ENCODE measurements at regions not wholly inside any gene's neighbourhood (a gene's known extent, or its start where the extent isn't known, plus 50 kb on each side); places are given as distances from the start of the nearest gene placed in this dataset.

DNA sequence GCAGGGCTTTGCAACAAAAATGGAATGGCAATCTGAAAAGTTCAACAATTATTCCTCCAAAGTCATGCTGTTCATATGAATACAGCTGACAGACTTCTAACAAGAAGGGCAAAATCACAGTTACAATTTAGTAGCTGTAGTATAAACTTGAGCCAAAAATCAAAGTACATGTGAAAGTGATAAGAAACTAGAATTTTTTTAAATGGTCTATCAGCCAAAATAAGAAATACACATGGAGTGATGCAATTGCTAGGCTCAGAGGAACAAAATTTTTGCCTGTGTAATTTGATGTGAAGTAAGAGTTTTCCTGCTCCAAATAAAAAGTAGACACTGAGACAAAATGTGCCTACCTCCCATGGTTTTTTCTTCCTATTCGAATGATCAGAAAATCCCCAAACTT lies 167.7 kb upstream of the CDKN3 start:
- ATAC-seq (no peak), DNase-seq (no peak), FAIRE-seq (no peak)
- H3K9me3 ChIP-seq, result no peaks in the 10 kb centered on the region
- H3K27me3 ChIP-seq, result no peaks in the 10 kb centered on the region
- H3K4me3 ChIP-seq, result no peak overlapping the region
- H3K36me3 ChIP-seq, result no peaks in the 10 kb centered on the region
- H3K27ac ChIP-seq, result no peak overlapping the region
- intact Hi-C loops (cut with DNase I), result no loop called here
- TF ChIP-seq, protein P1, sequence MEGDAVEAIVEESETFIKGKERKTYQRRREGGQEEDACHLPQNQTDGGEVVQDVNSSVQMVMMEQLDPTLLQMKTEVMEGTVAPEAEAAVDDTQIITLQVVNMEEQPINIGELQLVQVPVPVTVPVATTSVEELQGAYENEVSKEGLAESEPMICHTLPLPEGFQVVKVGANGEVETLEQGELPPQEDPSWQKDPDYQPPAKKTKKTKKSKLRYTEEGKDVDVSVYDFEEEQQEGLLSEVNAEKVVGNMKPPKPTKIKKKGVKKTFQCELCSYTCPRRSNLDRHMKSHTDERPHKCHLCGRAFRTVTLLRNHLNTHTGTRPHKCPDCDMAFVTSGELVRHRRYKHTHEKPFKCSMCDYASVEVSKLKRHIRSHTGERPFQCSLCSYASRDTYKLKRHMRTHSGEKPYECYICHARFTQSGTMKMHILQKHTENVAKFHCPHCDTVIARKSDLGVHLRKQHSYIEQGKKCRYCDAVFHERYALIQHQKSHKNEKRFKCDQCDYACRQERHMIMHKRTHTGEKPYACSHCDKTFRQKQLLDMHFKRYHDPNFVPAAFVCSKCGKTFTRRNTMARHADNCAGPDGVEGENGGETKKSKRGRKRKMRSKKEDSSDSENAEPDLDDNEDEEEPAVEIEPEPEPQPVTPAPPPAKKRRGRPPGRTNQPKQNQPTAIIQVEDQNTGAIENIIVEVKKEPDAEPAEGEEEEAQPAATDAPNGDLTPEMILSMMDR (IDR thresholded peaks at IDR 0.05), result no peak
- 81 to 95% methylated on average over 1 of the region's 1 CpG for WGBS, 2 donors
- peaks cover 0 to 5% (median 0%) of the 10 kb centered on the region in 3 donors for H3K4me1 ChIP-seq

GRCh38 chr14:54230645-54231044 lies 166.2 kb upstream of the CDKN3 start:
- FAIRE-seq (no peak), DNase-seq (no peak), ATAC-seq (no peak)
- WGBS, 2 donors, result 88 to 93% methylated on average over 1 of the region's 1 CpG
- H3K9me3 ChIP-seq, result no peaks in the 10 kb centered on the region
- no peak overlapping the region for H3K27ac ChIP-seq
- H3K4me3 ChIP-seq, result no peak overlapping the region
- peaks cover 0 to 1% (median 0%) of the 10 kb centered on the region in 3 donors for H3K4me1 ChIP-seq
- intact Hi-C loops (cut with DNase I), result no loop called here
- H3K27me3 ChIP-seq, result no peaks in the 10 kb centered on the region
- TF ChIP-seq, protein P1 (IDR thresholded peaks at IDR 0.05), result no peak
- no peaks in the 10 kb centered on the region for H3K36me3 ChIP-seq

- Histone ChIP-seq H3K4me3 (no peak overlapping the region), H3K27me3 (no peaks in the 10 kb centered on the region), H3K9me3 (no peaks in the 10 kb centered on the region), H3K4me1 (no peaks in the 10 kb centered on the region), H3K36me3 (no peaks in the 10 kb centered on the region), H3K27ac (no peak overlapping the region)
- FAIRE-seq, result no peak
- TF ChIP-seq, protein P1 (IDR thresholded peaks at IDR 0.05), result no peak
- no peak for DNase-seq
- intact Hi-C loops (cut with DNase I), result no loop called here
- no peak for ATAC-seq
Observed at GRCh38 chr14:54232735-54233134, 164.1 kb upstream of the CDKN3 start.

DNA sequence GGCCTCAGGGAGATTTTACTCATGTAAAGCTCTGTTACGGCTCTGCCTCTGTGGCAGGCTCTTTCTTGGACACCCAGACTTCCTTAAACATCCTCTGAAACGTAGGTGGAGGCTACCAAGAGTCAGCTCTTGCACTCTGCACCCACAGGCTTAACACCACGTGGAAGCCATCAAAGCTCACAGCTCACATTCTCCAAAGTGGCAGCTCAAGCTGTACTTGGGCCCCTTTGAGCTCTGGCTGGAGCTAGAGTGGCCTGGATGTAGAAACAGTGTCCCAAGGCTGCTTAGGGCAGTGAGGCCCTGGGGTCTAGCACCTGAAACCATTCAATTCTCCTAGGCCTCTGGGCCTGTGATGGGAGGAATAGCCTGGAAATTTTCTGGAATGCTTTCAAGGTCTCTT lies 155.3 kb upstream of the CDKN3 start:
- H3K27me3 ChIP-seq, result no peaks in the 10 kb centered on the region
- no peak for FAIRE-seq
- 67% methylated on average over 3 of the region's 3 CpGs for WGBS, 2 donors

DNA sequence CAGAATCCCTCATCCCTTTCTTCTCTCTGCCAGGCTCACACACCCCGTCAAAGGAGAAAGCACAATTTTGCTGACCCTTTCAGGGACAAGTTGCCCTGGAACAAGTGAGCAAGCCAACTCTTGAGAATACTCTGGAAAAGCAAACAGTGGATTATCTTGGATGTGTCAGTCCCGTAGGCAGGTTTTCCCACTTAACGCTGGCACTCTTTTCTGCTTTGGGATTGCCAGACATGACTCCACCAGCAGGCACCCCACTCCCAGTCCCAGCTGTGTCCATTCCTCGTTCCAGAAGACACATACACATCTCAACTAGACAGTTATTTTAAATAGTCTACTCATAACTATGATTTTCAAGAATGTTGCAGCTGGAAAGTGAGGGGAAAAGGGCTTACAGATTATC lies 145.5 kb upstream of the CDKN3 start:
- Histone ChIP-seq H3K4me1 (no peaks in the 10 kb centered on the region), H3K4me3 (no peak overlapping the region), H3K9me3 (no peaks in the 10 kb centered on the region), H3K27ac (no peak overlapping the region), H3K27me3 (no peaks in the 10 kb centered on the region), H3K36me3 (no peaks in the 10 kb centered on the region)
- ATAC-seq (peak in 3 of 4 donors; percentile 35 to 61 (median 52)), DNase-seq (no peak), FAIRE-seq (no peak)
- TF ChIP-seq, protein P1 (IDR thresholded peaks at IDR 0.05), result no peak
- WGBS, 2 donors, result 33 to 35% methylated on average over 4 of the region's 4 CpGs
- intact Hi-C loops (cut with DNase I), result no loop called here

More for the DNA sequence above, 155.3 kb upstream of the CDKN3 start:
- H3K27ac ChIP-seq, result no peak overlapping the region
- intact Hi-C loops (cut with DNase I), result no loop called here
- no peaks in the 10 kb centered on the region for H3K9me3 ChIP-seq
- H3K4me1 ChIP-seq, result no peaks in the 10 kb centered on the region
- no peak for DNase-seq
- ATAC-seq, result no peak
- H3K36me3 ChIP-seq, result no peaks in the 10 kb centered on the region
- no peak overlapping the region for H3K4me3 ChIP-seq
- TF ChIP-seq, protein P1 (IDR thresholded peaks at IDR 0.05), result no peak
